KMS-11 (cell line): ENCODE measurements at regions not wholly inside any gene's neighbourhood (a gene's known extent, or its start where the extent isn't known, plus 50 kb on each side); places are given as distances from the start of the nearest gene placed in this dataset.

ENCODE experiments used
- H2AFZ ChIP-seq: fragments of 200-600 bp; sonication (generic); 2 replicates; pipeline ENCODE4 v1.6.1; 2016; ENCODE audit warnings: antibody characterized with exemption, mixed run types, low read depth
- H3K27ac ChIP-seq: fragments of 200-600 bp; sonication (generic); 2 replicates; pipeline ENCODE4 v1.6.1; 2016; ENCODE audit warnings: mild to moderate bottlenecking, mixed run types
- H3K27me3 ChIP-seq: fragments of 200-600 bp; sonication (generic); 2 replicates; pipeline ENCODE4 v1.6.1; 2017; ENCODE audit warnings: mild to moderate bottlenecking, low read depth, mixed run types, moderate library complexity; ENCODE audit not compliant: insufficient read depth
- H3K36me3 ChIP-seq: fragments of 200-600 bp; sonication (generic); 2 replicates; pipeline ENCODE4 v1.6.1; 2017; ENCODE audit warnings: mild to moderate bottlenecking, mixed run types; ENCODE audit not compliant: insufficient read depth
- H3K4me1 ChIP-seq: fragments of 200-600 bp; sonication (generic); 2 replicates; pipeline ENCODE4 v1.6.1; 2016; ENCODE audit warnings: mild to moderate bottlenecking, low read depth, mixed run types; ENCODE audit not compliant: poor library complexity, severe bottlenecking
- H3K4me2 ChIP-seq: fragments of 200-600 bp; sonication (generic); 2 replicates; pipeline ENCODE4 v1.7.0; 2016; ENCODE audit warnings: mild to moderate bottlenecking, mixed run types
- H3K4me3 ChIP-seq: fragments of 200-600 bp; sonication (generic); IDR thresholded peaks from 2 replicates; pipeline ENCODE4 v1.6.1; 2017; ENCODE audit warnings: low read depth, low read length, mixed read lengths; ENCODE audit not compliant: insufficient read depth
- H3K79me2 ChIP-seq: fragments of 200-600 bp; sonication (generic); 2 replicates; pipeline ENCODE4 v1.6.1; 2016; ENCODE audit warnings: low read depth, mixed run types; ENCODE audit not compliant: insufficient read depth
- H3K9ac ChIP-seq: fragments of 200-600 bp; sonication (generic); 2 replicates; pipeline ENCODE4 v1.6.1; 2016; ENCODE audit warnings: mild to moderate bottlenecking, mixed run types
- H4K20me1 ChIP-seq: fragments of 200-600 bp; sonication (generic); 2 replicates; pipeline ENCODE4 v1.6.1; 2016; ENCODE audit warnings: mild to moderate bottlenecking, mixed run types; ENCODE audit not compliant: insufficient read depth
- CTCF ChIP-seq: fragments of 200-600 bp; sonication (generic); conservative IDR thresholded peaks from 2 replicates; pipeline ENCODE4 v1.6.1; 2017; ENCODE audit warnings: low read depth, mild to moderate bottlenecking, antibody characterized with exemption, low read length, moderate library complexity, mixed read lengths

- TF ChIP-seq CTCF = no peak
- no peaks in the 10 kb centered on the region for H3K36me3 ChIP-seq
- no peak overlapping the region for H2AFZ ChIP-seq
- no peak overlapping the region for H3K4me2 ChIP-seq
- peaks cover 53% of the 10 kb centered on the region for H3K27me3 ChIP-seq
- H3K27ac ChIP-seq = no peak overlapping the region
- H3K4me1 ChIP-seq = no peaks in the 10 kb centered on the region
- no peaks in the 10 kb centered on the region for H3K79me2 ChIP-seq
- no peaks in the 10 kb centered on the region for H4K20me1 ChIP-seq
- H3K4me3 ChIP-seq = no peak overlapping the region
- no peak overlapping the region for H3K9ac ChIP-seq
These were observed 107.9 kb downstream of the PDGFA start for GRCh38 chr7:411677-412312.

- no peak overlapping the region for H2AFZ ChIP-seq
- H3K4me3 ChIP-seq = no peak overlapping the region
- no peaks in the 10 kb centered on the region for H4K20me1 ChIP-seq
- H3K4me1 ChIP-seq = no peaks in the 10 kb centered on the region
- H3K27me3 ChIP-seq = peaks cover 53% of the 10 kb centered on the region
- no peak overlapping the region for H3K9ac ChIP-seq
- H3K36me3 ChIP-seq = no peaks in the 10 kb centered on the region
- H3K4me2 ChIP-seq = no peak overlapping the region
- no peaks in the 10 kb centered on the region for H3K79me2 ChIP-seq
- no peak for TF ChIP-seq CTCF
- H3K27ac ChIP-seq = no peak overlapping the region
These were observed 107.3 kb downstream of the PDGFA start for GRCh38 chr7:412313-412710.

- H3K79me2 ChIP-seq = no peaks in the 10 kb centered on the region
- H3K4me2 ChIP-seq = no peak overlapping the region
- no peaks in the 10 kb centered on the region for H4K20me1 ChIP-seq
- H3K27me3 ChIP-seq = peaks cover 59% of the 10 kb centered on the region
- no peak overlapping the region for H2AFZ ChIP-seq
- no peak overlapping the region for H3K9ac ChIP-seq
- no peaks in the 10 kb centered on the region for H3K36me3 ChIP-seq
- TF ChIP-seq CTCF = no peak
- no peak overlapping the region for H3K27ac ChIP-seq
- H3K4me1 ChIP-seq = no peaks in the 10 kb centered on the region
- H3K4me3 ChIP-seq = no peak overlapping the region
These were observed 104.7 kb downstream of the PDGFA start for GRCh38 chr7:414681-415560.

- Histone ChIP-seq H3K4me3 (no peak overlapping the region), H3K27ac (no peak overlapping the region), H3K27me3 (peaks cover 53% of the 10 kb centered on the region), H3K9ac (no peak overlapping the region), H3K4me1 (no peaks in the 10 kb centered on the region), H4K20me1 (no peaks in the 10 kb centered on the region), H3K4me2 (no peak overlapping the region), H2AFZ (no peak overlapping the region), H3K36me3 (no peaks in the 10 kb centered on the region), H3K79me2 (no peaks in the 10 kb centered on the region)
- no peak for TF ChIP-seq CTCF
These were observed 103.8 kb downstream of the PDGFA start for GRCh38 chr7:415646-416525.
